Activated CD8-positive, alpha-beta T cell treated with anti-CD3 and anti-CD28 coated beads, Interleukin-2, amount 10 ng/mL, durations not matched to agents 7 days and 5 days (primary cell): ENCODE measurements at regions not wholly inside any gene's neighbourhood (a gene's known extent, or its start where the extent isn't known, plus 50 kb on each side); places are given as distances from the start of the nearest gene placed in this dataset.
A peak's percentile ranks its signal among the peaks of the same experiment; 100 is the strongest.
"Not testable (repeated sequence)": the region's sequence is repeated elsewhere in the genome, so short reads cannot be mapped to it uniquely, and the experiment has no call there.

Experiments used
- ATAC-seq: fragments of 150-1000 bp; cut with Tn5 transposase; one replicate; pipeline ENCODE4 v1.10.0; 2021; ENCODE audit warnings: moderate library complexity
- CTCF ChIA-PET: fragments of 350-600 bp; sonication (Branson Sonifier 250); formaldehyde crosslinking; loops from one replicate; lab custom pipeline; 2021; ENCODE audit warnings: antibody characterized with exemption; lab: Charles Lee
- POLR2A ChIA-PET: fragments of 350-600 bp; sonication (Branson Sonifier 250); formaldehyde crosslinking; loops from one replicate; lab custom pipeline; 2021; ENCODE audit warnings: antibody characterized with exemption; lab: Charles Lee
- DNase-seq: peaks from one replicate; pipeline ENCODE4 v3.0.0-alpha.2; 2020
- H3K27ac Mint-ChIP-seq: one replicate; pipeline ENCODE4 v1.8.0; 2021; ENCODE audit warnings: mild to moderate bottlenecking, mixed read lengths
- H3K27me3 Mint-ChIP-seq: one replicate; pipeline ENCODE4 v1.8.0; 2021; ENCODE audit warnings: low read depth, mixed read lengths
- H3K36me3 Mint-ChIP-seq: one replicate; pipeline ENCODE4 v1.8.0; 2021; ENCODE audit warnings: low read depth, mixed read lengths
- H3K4me1 Mint-ChIP-seq: one replicate; pipeline ENCODE4 v1.8.0; 2021; ENCODE audit warnings: low read depth, mixed read lengths
- H3K4me3 Mint-ChIP-seq: one replicate; pipeline ENCODE4 v1.8.0; 2021; ENCODE audit warnings: mild to moderate bottlenecking, mixed read lengths
- H3K9me3 Mint-ChIP-seq: one replicate; pipeline ENCODE4 v1.8.0; 2022; ENCODE audit warnings: mixed read lengths; ENCODE audit not compliant: insufficient read depth

- Mint-ChIP-seq H3K27me3 (peaks cover 31% of the 10 kb centered on the region), H3K27ac (no peak overlapping the region), H3K36me3 (no peaks in the 10 kb centered on the region), H3K4me1 (peaks cover 19% of the 10 kb centered on the region), H3K9me3 (no peaks in the 10 kb centered on the region), H3K4me3 (no peak overlapping the region)
- DNase-seq (no peak), ATAC-seq (no peak)
- CTCF ChIA-PET = interaction anchor here (0.8 to 10.3 kb wide), 36 partner anchors 10 to 664 kb away, joined by 3 to 320 read pairs (median 4); partner anchors contain the start of genes GDAP2 and WDR3
- POLR2A ChIA-PET = interaction anchor here (1.8 kb wide), 1 partner anchor 151 kb away, joined by 4 read pairs; no protein-coding TSS in a partner anchor
These were observed 151.8 kb downstream of the TENT5C start for GRCh38 chr1:117757668-117758067.

- Mint-ChIP-seq H3K36me3 (no peaks in the 10 kb centered on the region), H3K4me1 (peaks cover 15% of the 10 kb centered on the region), H3K27ac (peak overlapping the region; percentile 1), H3K4me3 (peak overlapping the region; percentile 67), H3K27me3 (peaks cover 34% of the 10 kb centered on the region), H3K9me3 (no peaks in the 10 kb centered on the region)
- ChIA-PET CTCF (interaction anchor here (0.6 to 10.3 kb wide), 47 partner anchors 11 to 665 kb away, joined by 3 to 320 read pairs (median 4); partner anchors contain the start of genes GDAP2 and WDR3), POLR2A (interaction anchor here (0.6 to 1.8 kb wide), 2 partner anchors 13 to 152 kb away, joined by 4 read pairs; no protein-coding TSS in a partner anchor)
- peak; percentile 96 for ATAC-seq
- peak; percentile 79 for DNase-seq
These were observed 152.8 kb downstream of the TENT5C start for GRCh38 chr1:117758444-117759316.

- Mint-ChIP-seq H3K9me3 (no peaks in the 10 kb centered on the region), H3K27me3 (peaks cover 32% of the 10 kb centered on the region), H3K4me1 (peaks cover 10% of the 10 kb centered on the region), H3K36me3 (no peaks in the 10 kb centered on the region), H3K27ac (no peak overlapping the region), H3K4me3 (no peak overlapping the region)
- no peak for DNase-seq
- ChIA-PET CTCF (interaction anchor here (0.6 to 10.3 kb wide), 15 partner anchors 40 to 666 kb away, joined by 3 to 320 read pairs (median 7); no protein-coding TSS in a partner anchor), POLR2A (no interaction called here)
- no peak for ATAC-seq
These were observed 153.7 kb downstream of the TENT5C start for GRCh38 chr1:117759535-117759934.

- no peak overlapping the region for H3K27ac Mint-ChIP-seq
- ATAC-seq (no peak), DNase-seq (no peak)
- ChIA-PET CTCF (interaction anchor here (1.5 to 8.3 kb wide), 5 partner anchors 136 to 249 kb away, joined by 7 to 139 read pairs (median 12); no protein-coding TSS in a partner anchor), POLR2A (no interaction called here)
- H3K4me3 Mint-ChIP-seq = no peak overlapping the region
- peaks cover 34% of the 10 kb centered on the region for H3K27me3 Mint-ChIP-seq
- H3K4me1 Mint-ChIP-seq = peaks cover 10% of the 10 kb centered on the region
- H3K36me3 Mint-ChIP-seq = no peaks in the 10 kb centered on the region
- H3K9me3 Mint-ChIP-seq = no peaks in the 10 kb centered on the region
These were observed 154.2 kb downstream of the TENT5C start for GRCh38 chr1:117760069-117760468.

GRCh38 chr1:117760485-117760884 is 154.6 kb downstream of the TENT5C start:
- H3K9me3 Mint-ChIP-seq = no peaks in the 10 kb centered on the region
- ATAC-seq (no peak), DNase-seq (no peak)
- CTCF ChIA-PET = interaction anchor here (1.0 to 1.7 kb wide), 3 partner anchors 136 to 247 kb away, joined by 3 to 12 read pairs (median 10); no protein-coding TSS in a partner anchor
- POLR2A ChIA-PET = no interaction called here
- H3K27ac Mint-ChIP-seq = no peak overlapping the region
- H3K4me3 Mint-ChIP-seq = no peak overlapping the region
- peaks cover 37% of the 10 kb centered on the region for H3K27me3 Mint-ChIP-seq
- H3K36me3 Mint-ChIP-seq = no peaks in the 10 kb centered on the region
- peaks cover 10% of the 10 kb centered on the region for H3K4me1 Mint-ChIP-seq

GRCh38 chr1:117767756-117768155 is 161.7 kb downstream of the GDAP2 start:
- DNase-seq, H3K4me3 Mint-ChIP-seq, H3K27ac Mint-ChIP-seq, CTCF ChIA-PET, H3K4me1 Mint-ChIP-seq, ATAC-seq, POLR2A ChIA-PET, H3K36me3 Mint-ChIP-seq: not testable (repeated sequence)
- Mint-ChIP-seq H3K9me3 (peaks cover 18% of the 10 kb centered on the region), H3K27me3 (peaks cover 29% of the 10 kb centered on the region)

GRCh38 chr1:117770981-117771531 is 158.4 kb downstream of the GDAP2 start:
- peaks cover 20% of the 10 kb centered on the region for H3K27me3 Mint-ChIP-seq
- H3K27ac Mint-ChIP-seq = no peak overlapping the region
- POLR2A ChIA-PET = no interaction called here
- DNase-seq (no peak), ATAC-seq (no peak)
- CTCF ChIA-PET = no interaction called here
- H3K4me3 Mint-ChIP-seq = no peak overlapping the region
- H3K4me1 Mint-ChIP-seq = no peaks in the 10 kb centered on the region
- H3K36me3 Mint-ChIP-seq = no peaks in the 10 kb centered on the region
- peaks cover 18% of the 10 kb centered on the region for H3K9me3 Mint-ChIP-seq

GRCh38 chr1:117779364-117779763 is 150.1 kb downstream of the GDAP2 start:
- ATAC-seq (no peak), DNase-seq (no peak)
- no peaks in the 10 kb centered on the region for H3K36me3 Mint-ChIP-seq
- ChIA-PET POLR2A (no interaction called here), CTCF (interaction anchor here (1.3 kb wide), 1 partner anchor 117 kb away, joined by 3 read pairs; no protein-coding TSS in a partner anchor)
- H3K27me3 Mint-ChIP-seq = peaks cover 19% of the 10 kb centered on the region
- no peaks in the 10 kb centered on the region for H3K4me1 Mint-ChIP-seq
- no peak overlapping the region for H3K4me3 Mint-ChIP-seq
- H3K9me3 Mint-ChIP-seq = no peaks in the 10 kb centered on the region
- no peak overlapping the region for H3K27ac Mint-ChIP-seq

GRCh38 chr1:117780687-117781475 is 148.5 kb downstream of the GDAP2 start:
- POLR2A ChIA-PET = no interaction called here
- Mint-ChIP-seq H3K4me3 (no peak overlapping the region), H3K9me3 (no peaks in the 10 kb centered on the region), H3K4me1 (peaks cover 4% of the 10 kb centered on the region), H3K36me3 (peaks cover 3% of the 10 kb centered on the region), H3K27ac (no peak overlapping the region), H3K27me3 (peaks cover 20% of the 10 kb centered on the region)
- CTCF ChIA-PET = interaction anchor here (1.3 to 1.6 kb wide), 2 partner anchors 23 to 27 kb away, joined by 3 to 5 read pairs; no protein-coding TSS in a partner anchor
- ATAC-seq (no peak), DNase-seq (no peak)

- peaks cover 23% of the 10 kb centered on the region for H3K27me3 Mint-ChIP-seq
- H3K9me3 Mint-ChIP-seq = no peaks in the 10 kb centered on the region
- ATAC-seq (no peak), DNase-seq (no peak)
- H3K27ac Mint-ChIP-seq = no peak overlapping the region
- ChIA-PET CTCF (interaction anchor here (1.6 kb wide), 1 partner anchor 28 kb away, joined by 5 read pairs; no protein-coding TSS in a partner anchor), POLR2A (no interaction called here)
- H3K4me3 Mint-ChIP-seq = no peak overlapping the region
- H3K36me3 Mint-ChIP-seq = peaks cover 3% of the 10 kb centered on the region
- H3K4me1 Mint-ChIP-seq = peaks cover 4% of the 10 kb centered on the region
These were observed 147.4 kb downstream of the GDAP2 start for GRCh38 chr1:117782056-117782455.
